HG03439 (cell line): ENCODE measurements at regions not wholly inside any gene's neighbourhood (a gene's known extent, or its start where the extent isn't known, plus 50 kb on each side); places are given as distances from the start of the nearest gene placed in this dataset.

ENCODE experiments used
- ATAC-seq: cut with Tn5 transposase; IDR thresholded peaks from one replicate; pipeline ENCODE4 v1.9.1; 2021; ENCODE audit warnings: mild to moderate bottlenecking, moderate library complexity; ENCODE audit not compliant: unreplicated experiment

GRCh38 chr10:8921568-8921967 is 867.1 kb downstream of the GATA3 start:
- ATAC-seq = no peak

GRCh38 chr10:8923096-8923495 is 868.6 kb downstream of the GATA3 start:
- no peak for ATAC-seq

GRCh38 chr10:8927705-8928104 is 873.2 kb downstream of the GATA3 start:
- ATAC-seq = no peak

GRCh38 chr10:8946451-8946850 is 892.0 kb downstream of the GATA3 start:
- ATAC-seq = no peak

DNA sequence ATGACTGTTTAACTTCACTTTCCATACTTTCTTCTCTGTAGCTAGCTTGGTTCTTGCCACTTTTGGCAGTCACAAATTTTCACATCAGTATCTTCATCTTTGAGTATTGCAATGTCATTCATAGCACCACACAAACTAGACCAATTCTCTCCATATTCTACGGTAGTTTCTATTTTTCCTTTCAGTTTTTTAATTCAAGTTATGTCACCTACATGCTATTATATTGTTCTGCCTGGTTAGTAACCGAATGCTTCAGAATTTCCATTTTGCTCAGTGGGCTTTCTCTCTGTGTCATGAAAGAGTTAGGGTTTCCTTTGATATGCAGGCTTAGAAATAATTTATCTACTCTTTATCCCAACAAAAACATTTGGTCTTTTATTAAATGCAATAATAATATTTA is 896.5 kb downstream of the GATA3 start:
- ATAC-seq = no peak

DNA sequence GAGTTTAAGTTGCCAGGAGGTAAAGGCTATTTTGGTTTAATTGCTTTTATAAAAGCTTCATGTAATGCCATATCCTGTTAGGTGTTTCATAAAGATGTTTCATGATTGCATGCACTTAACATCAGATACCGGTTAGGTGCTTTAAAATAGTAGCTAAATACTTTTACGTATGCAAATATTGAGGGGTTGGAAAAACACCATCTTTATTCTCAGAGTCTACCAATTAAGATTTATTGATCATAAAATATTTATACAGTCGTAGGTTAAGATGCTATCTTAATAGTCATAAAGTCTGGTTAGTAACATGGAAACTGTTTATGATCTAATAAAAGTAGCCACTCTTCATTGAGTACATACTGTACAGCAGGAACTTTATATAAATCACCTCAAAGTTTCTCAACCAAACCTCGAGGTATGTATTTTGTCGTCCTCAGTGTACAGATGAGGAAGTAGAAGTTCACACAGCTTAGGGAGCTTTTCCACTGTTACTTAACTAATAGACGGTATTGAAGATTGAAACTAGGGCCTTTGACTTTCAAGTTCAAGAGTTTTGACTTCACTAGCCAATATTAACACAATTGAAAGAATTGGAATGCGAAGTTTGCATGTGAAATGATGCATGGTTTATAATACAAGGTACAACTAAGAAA is 897.1 kb downstream of the GATA3 start:
- no peak for ATAC-seq

- no peak for ATAC-seq
These were observed 901.9 kb downstream of the GATA3 start for GRCh38 chr10:8956400-8956799.

- ATAC-seq = no peak
These were observed 907.8 kb downstream of the GATA3 start for GRCh38 chr10:8962249-8962648.

GRCh38 chr10:8967061-8967460 is 912.6 kb downstream of the GATA3 start:
- ATAC-seq = no peak

- no peak for ATAC-seq
These were observed 915.4 kb downstream of the GATA3 start for GRCh38 chr10:8969853-8970252.

DNA sequence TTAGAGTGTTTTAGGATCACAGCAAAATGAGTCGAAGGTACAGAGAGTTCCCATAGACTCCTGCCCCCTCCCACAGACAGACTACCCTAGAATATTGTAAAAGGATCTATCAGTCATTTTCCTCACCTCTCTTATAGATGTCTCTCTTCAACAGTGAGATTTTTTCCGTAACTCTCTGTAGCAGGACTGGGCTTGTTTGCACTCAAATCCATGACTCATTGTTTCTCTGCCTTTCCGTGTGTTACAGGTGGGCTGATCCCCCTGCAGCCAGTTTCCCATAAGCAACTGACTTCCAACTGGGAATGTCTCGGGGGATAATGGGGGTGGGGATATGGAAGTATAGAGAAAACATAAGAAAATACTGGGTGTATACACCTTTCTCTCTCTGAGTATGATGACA is 921.0 kb downstream of the GATA3 start:
- ATAC-seq = no peak

DNA sequence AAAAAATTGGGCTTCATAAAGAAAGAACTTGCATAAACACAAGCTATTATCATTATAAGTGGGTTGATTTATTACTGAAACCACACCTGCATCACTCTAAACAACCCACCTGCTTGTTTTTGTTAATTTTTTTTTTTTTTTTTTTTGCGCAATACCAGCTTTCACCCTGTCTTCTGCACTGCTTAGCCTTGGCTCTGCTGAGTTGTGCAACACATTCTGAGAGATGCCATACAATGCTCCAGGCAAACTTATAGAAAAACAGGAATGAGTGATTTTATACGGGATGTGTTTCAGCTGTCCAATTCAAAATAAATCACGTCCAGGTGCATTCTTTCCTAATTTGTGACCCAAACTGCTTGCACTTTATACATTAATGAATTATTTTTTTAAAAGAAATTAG is 923.6 kb downstream of the GATA3 start:
- no peak for ATAC-seq

DNA sequence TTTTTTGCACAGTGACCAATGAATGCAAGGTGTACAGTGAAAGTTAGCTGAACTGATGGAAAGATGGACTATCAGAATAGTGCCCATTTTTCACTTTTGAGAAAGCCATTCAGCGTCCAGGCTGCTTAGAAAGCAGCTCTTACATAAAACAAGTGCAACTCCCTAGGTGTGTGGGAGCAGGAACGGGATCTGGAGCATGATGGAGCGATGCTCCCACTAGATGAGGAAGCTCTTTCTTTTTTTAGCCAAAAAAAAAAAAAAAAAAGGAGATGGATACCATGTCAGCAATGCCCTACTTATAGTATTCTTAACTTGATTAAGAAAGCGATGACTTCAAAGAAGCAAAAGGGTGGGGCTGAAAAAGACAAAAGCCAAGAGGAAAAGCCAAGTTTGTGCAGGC is 925.5 kb downstream of the GATA3 start:
- ATAC-seq = no peak

DNA sequence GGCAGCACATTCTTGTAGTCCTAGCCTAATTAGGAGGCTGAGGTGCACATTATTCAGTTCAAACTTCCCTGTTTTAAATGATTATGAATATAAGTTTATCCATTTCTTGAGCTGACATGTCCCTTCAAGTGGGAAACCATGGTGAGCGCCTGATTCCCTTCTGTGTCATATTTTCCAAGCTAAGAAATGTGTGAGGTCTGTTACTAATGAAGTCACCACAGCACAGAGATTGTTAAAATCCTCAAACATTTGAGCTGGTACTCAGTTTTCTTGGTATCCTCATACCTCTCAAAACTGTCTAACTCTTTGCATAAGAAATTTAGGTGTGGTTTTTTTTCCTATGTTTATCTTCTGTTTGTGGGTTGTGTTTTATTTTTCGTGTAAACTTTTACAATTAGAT is 926.8 kb downstream of the GATA3 start:
- ATAC-seq = no peak

GRCh38 chr10:8985651-8986050 is 931.2 kb downstream of the GATA3 start:
- no peak for ATAC-seq

- ATAC-seq = no peak
These were observed 932.5 kb downstream of the GATA3 start for GRCh38 chr10:8986975-8987374.

DNA sequence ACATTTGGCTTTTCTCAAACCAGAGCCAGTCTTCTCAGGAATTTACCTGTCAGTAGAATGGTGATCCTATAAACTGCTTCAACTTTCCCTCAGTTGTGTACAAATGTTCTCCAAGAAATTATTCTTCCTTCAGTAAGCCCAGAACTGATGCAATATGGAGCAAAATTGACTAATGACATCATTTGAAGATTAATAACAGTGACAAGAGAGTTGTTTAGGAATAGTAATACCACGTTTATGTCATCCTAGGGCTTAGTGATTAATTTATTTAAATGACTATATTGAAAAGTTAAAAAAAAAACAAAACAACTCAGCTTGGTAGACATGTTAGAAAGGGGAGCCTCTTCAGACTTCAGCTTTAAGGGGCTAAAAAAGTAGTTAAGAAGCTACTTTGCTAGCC is 933.2 kb downstream of the GATA3 start:
- ATAC-seq = no peak

DNA sequence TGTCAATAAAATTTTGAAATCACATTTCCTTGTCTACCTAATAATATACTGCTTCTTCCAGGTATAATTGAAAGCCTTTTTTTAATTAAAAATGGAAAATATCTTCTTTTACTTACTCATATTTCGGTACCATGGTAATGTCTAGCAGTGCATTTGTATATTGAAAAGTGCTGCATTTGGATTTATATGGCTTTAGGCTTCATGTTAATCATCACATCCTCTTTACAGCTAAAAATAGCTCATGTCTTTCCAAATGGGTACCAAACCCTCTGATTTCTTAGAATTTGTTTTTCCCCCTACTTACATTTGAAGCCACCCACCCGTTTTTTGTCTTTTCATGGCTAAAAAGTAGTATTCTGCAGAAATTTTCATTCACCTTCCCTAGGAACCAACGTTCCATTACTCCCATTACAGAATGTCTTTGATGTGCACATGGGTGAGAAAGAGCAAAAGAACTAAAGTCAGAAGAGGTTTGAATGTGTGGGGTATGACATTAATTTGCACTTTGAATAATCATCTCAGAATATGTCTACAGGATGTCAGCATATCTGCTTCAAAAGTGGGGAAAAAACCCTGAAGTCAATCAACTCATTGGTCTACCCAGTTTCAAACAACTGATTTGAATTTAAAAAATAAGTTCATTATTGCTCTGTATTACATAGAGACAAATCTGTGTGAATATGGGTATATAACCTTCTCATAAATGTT is 935.9 kb downstream of the GATA3 start:
- no peak for ATAC-seq

DNA sequence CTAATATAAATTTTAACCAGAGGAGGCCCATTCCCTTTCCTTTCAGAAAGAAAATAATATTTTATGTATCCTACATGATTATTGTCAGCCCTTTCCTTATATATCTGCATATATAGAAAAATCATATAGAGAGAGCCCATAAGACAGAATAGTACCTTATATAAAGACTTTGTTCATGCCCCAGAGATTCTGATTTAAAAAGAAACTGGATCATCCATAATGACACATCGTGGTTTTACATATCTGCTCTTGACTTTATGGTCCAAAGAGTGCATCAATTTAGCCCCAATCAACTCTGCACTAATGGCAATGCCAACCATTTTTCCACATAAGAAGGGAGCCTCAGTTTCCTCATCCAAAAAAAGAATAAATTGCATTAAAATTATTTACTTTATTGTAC is 937.5 kb downstream of the GATA3 start:
- no peak for ATAC-seq

DNA sequence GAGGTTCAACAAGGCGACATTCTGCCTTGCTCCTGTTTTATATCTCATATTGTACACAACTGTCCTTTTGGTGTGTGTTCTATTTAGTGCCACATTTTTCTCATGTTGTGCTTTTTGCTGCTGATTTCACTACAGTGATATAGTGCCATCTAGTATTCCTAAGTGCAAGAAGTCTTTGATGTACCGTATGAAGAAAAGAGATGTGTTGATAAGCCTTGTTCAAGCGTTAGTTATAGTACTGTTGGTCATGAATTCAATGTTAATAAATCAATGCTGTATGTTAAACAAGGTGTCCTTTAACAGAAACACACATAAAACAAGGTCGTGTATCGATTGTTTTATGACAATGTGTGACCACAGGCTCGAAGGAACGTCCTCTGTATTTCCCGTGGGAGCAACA is 939.4 kb downstream of the GATA3 start:
- ATAC-seq = no peak

DNA sequence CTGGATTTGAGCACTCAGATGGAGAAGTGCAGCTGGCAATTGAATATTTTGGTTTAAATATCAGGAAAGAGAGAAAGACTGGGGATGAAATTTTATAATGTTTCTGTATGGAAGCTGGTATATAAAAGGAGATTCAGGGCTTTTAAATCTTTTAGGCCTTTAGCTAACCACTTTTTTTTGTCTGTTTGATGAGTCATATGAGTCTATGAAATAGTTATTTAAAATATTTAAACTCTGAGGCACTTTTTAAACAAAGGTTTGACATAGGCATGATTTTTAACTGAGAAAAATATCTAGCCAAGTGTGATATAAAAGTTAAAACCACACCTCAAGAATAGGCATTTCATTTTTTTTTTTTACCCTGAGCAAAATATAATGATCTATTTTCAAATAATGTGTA is 944.3 kb downstream of the GATA3 start:
- ATAC-seq = no peak

GRCh38 chr10:9003122-9003521 is 948.6 kb downstream of the GATA3 start:
- ATAC-seq = no peak

GRCh38 chr10:9004736-9005135 is 950.2 kb downstream of the GATA3 start:
- ATAC-seq = no peak
